Thymus (tissue), 11 donors: ENCODE measurements at regions not wholly inside any gene's neighbourhood (a gene's known extent, or its start where the extent isn't known, plus 50 kb on each side); places are given as distances from the start of the nearest gene placed in this dataset.

Source experiments
- DNase-seq, 9 donors: peaks; one replicate each; pipeline ENCODE4 v3.0.0-alpha.2; 2013; ENCODE audit warnings: low spot score in 9 of 9, low read depth in 6 of 9, missing footprints in 1 of 9
- H3K27ac ChIP-seq, 2 donors: one replicate each; pipeline ENCODE4 v1.5.1; 2013; ENCODE audit warnings: control low read depth in 1 of 2, low read depth in 1 of 2, low read length in 1 of 2, mild to moderate bottlenecking in 1 of 2, moderate library complexity in 1 of 2
- H3K27me3 ChIP-seq, 2 donors: one replicate each; pipeline ENCODE4 v1.5.1; 2013; ENCODE audit warnings: low read length in 1 of 2; ENCODE audit not compliant: control insufficient read depth in 2 of 2, insufficient read depth in 1 of 2
- H3K36me3 ChIP-seq, 2 donors: one replicate each; pipeline ENCODE4 v1.5.1; 2013; ENCODE audit warnings: low read length in 1 of 2, mild to moderate bottlenecking in 1 of 2, moderate library complexity in 1 of 2; ENCODE audit not compliant: control insufficient read depth in 2 of 2, insufficient read depth in 2 of 2
- H3K4me1 ChIP-seq, 2 donors: one replicate each; pipeline ENCODE4 v1.5.1; 2013; ENCODE audit warnings: low read length in 2 of 2; ENCODE audit not compliant: control insufficient read depth in 2 of 2, insufficient read depth in 2 of 2
- H3K4me3 ChIP-seq, 2 donors: one replicate each; pipeline ENCODE4 v1.5.1; 2013; ENCODE audit warnings: low read length in 2 of 2, control low read depth in 1 of 2, mild to moderate bottlenecking in 1 of 2
- H3K9me3 ChIP-seq, 2 donors: one replicate each; pipeline ENCODE4 v1.5.1; 2013; ENCODE audit warnings: low read length in 1 of 2, mild to moderate bottlenecking in 1 of 2; ENCODE audit not compliant: control insufficient read depth in 2 of 2, insufficient read depth in 1 of 2
- WGBS: extraction: QIAGEN DNeasy Blood & Tissue Kit; methylation state at CpG from one replicate; pipeline ENCODE4 v1.1.7; 2013; 5-methylcytosine and 5-hydroxymethylcytosine counted together
- donor health status: healthy.

DNA sequence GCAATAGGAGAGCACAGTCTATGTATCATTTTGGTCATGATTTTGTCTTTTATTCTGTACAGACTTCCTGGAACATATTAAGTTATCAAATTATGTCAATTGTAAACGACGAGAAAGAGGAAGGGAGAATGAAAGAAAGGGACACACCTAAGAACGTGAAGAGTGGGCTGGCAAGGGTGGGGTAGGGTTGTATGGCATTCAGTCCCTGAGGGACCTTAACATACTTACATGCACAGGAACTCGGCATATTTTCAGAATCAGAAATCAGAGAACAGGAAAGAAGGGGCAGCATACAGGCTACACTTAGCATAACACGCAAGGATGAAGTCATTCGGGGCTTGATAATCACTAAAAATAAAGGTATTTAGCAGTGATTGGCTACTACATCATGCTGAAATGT, 1375.0 kb upstream of the ADGRL3 start:
- Histone ChIP-seq H3K4me3 (no peak overlapping the region), H3K4me1 (no peaks in the 10 kb centered on the region), H3K9me3 (no peaks in the 10 kb centered on the region), H3K27me3 (no peaks in the 10 kb centered on the region), H3K36me3 (no peaks in the 10 kb centered on the region), H3K27ac (no peak overlapping the region)
- DNase-seq = no peak
- 91% methylated on average over 6 of the region's 6 CpGs for WGBS

DNA sequence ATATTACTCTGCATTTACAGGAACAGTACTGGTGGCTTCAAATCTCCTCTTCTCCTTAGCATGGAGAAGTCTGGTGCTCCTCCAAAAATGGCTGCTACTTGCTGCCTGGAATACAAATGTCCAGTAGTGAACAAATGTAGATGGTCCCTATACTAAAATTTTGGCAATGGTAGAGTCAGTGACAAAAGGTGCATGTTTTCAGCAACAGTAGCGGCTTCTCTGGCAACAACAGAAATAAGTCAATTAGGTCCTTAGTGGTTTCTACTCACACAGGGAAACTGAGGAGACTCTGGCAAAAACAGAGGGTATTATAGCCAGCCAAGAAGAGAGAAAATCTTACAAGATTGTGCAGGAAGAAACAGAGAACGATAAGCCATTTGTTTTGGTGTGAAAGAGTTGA, 1368.4 kb upstream of the ADGRL3 start:
- Histone ChIP-seq H3K4me1 (no peaks in the 10 kb centered on the region), H3K36me3 (no peaks in the 10 kb centered on the region)
- 49% methylated on average over 2 of the region's 2 CpGs for WGBS

GRCh38 chr4:59834943-59835342, 1365.2 kb upstream of the ADGRL3 start:
- Histone ChIP-seq H3K36me3 (no peaks in the 10 kb centered on the region), H3K27ac (no peak overlapping the region), H3K9me3 (no peaks in the 10 kb centered on the region), H3K4me1 (no peaks in the 10 kb centered on the region), H3K4me3 (no peak overlapping the region), H3K27me3 (no peaks in the 10 kb centered on the region)
- no peak for DNase-seq

More for the DNA sequence above, 1368.4 kb upstream of the ADGRL3 start:
- DNase-seq = no peak
- H3K27ac ChIP-seq = no peak overlapping the region
- no peaks in the 10 kb centered on the region for H3K27me3 ChIP-seq
- H3K4me3 ChIP-seq = no peak overlapping the region
- H3K9me3 ChIP-seq = no peaks in the 10 kb centered on the region

DNA sequence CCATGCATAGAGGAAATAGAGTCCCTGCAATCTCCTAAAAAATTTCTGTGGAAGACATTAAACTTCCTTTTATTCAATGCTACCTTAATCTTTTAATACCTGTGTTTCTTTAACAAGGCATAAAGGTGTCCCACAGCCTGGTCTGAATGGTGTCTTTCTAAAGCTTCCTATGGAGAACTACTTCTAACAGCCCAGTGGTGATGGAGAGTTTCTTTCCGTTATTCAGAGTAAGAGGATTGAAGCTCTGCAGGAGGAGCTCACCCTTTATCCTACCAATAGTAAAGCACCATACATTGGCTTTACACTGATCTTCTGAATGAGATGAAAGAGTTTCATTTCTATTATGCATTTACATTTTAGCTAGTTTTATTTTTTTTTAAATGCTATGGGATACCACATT, 1362.4 kb upstream of the ADGRL3 start:
- no peaks in the 10 kb centered on the region for H3K36me3 ChIP-seq
- DNase-seq = no peak
- no peaks in the 10 kb centered on the region for H3K9me3 ChIP-seq
- 94% methylated on average over 1 of the region's 1 CpG for WGBS
- no peak overlapping the region for H3K4me3 ChIP-seq
- H3K27me3 ChIP-seq = no peaks in the 10 kb centered on the region
- no peak overlapping the region for H3K27ac ChIP-seq
- H3K4me1 ChIP-seq = no peaks in the 10 kb centered on the region

GRCh38 chr4:59838236-59838635, 1361.9 kb upstream of the ADGRL3 start:
- Histone ChIP-seq H3K4me3 (no peak overlapping the region), H3K27ac (no peak overlapping the region), H3K27me3 (no peaks in the 10 kb centered on the region), H3K4me1 (no peaks in the 10 kb centered on the region), H3K36me3 (no peaks in the 10 kb centered on the region), H3K9me3 (no peaks in the 10 kb centered on the region)
- WGBS = 96% methylated on average over 3 of the region's 3 CpGs
- DNase-seq = no peak

DNA sequence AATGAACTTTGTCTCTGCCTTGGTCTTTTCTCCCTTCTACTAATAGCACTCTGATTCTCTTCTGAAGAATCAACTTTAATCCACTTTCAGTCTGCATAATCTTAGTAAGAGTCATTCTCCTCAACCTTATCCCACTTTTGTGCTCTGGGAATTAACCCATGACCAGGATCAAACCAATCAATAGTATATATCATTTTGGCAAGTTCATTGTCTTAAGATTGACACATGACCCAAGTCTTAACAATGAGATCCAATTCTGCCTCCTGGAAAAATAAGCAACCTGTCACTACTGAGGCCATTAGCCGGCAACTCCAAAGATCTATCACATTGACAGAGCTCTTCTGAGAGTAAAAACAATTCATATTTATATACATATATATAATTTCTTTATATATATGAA, 1358.4 kb upstream of the ADGRL3 start:
- Histone ChIP-seq H3K27me3 (no peaks in the 10 kb centered on the region), H3K4me1 (no peaks in the 10 kb centered on the region), H3K27ac (no peak overlapping the region), H3K9me3 (no peaks in the 10 kb centered on the region), H3K4me3 (no peak overlapping the region), H3K36me3 (no peaks in the 10 kb centered on the region)
- 92% methylated on average over 1 of the region's 1 CpG for WGBS
- no peak for DNase-seq

DNA sequence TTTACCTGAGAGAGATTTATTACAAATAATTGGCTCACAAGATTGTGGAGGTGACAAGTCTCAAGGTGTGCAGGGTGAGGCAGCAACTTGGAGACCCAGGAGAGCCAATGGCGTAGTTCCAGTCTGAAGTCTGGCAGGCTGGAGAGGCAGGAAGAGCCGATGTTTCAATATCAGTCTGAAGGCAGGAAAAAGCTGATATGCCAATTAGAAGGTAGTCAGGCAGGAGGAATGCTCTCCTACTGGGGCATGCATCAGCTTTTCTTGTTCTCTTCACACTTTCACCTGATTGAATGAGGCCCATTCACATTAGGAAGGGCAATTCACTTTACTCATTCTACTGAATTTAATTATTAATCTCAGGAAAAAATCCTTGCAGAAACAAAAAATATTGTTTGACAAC, 1351.7 kb upstream of the ADGRL3 start:
- Histone ChIP-seq H3K9me3 (no peaks in the 10 kb centered on the region), H3K4me1 (no peaks in the 10 kb centered on the region)
- 95% methylated on average over 2 of the region's 2 CpGs for WGBS

GRCh38 chr4:59855630-59856352, 1344.3 kb upstream of the ADGRL3 start:
- no peak overlapping the region for H3K4me3 ChIP-seq
- no peaks in the 10 kb centered on the region for H3K4me1 ChIP-seq
- H3K36me3 ChIP-seq = no peaks in the 10 kb centered on the region
- no peak overlapping the region for H3K27ac ChIP-seq
- WGBS = 97% methylated on average over 18 of the region's 18 CpGs
- H3K9me3 ChIP-seq = no peaks in the 10 kb centered on the region
- no peaks in the 10 kb centered on the region for H3K27me3 ChIP-seq
- no peak for DNase-seq

More for the DNA sequence above, 1351.7 kb upstream of the ADGRL3 start:
- H3K27me3 ChIP-seq = no peaks in the 10 kb centered on the region
- no peak overlapping the region for H3K27ac ChIP-seq
- no peak overlapping the region for H3K4me3 ChIP-seq
- no peak for DNase-seq
- H3K36me3 ChIP-seq = no peaks in the 10 kb centered on the region

GRCh38 chr4:59869056-59869455, 1331.1 kb upstream of the ADGRL3 start:
- no peaks in the 10 kb centered on the region for H3K4me1 ChIP-seq
- H3K27ac ChIP-seq = no peak overlapping the region
- H3K27me3 ChIP-seq = no peaks in the 10 kb centered on the region
- no peaks in the 10 kb centered on the region for H3K9me3 ChIP-seq
- H3K36me3 ChIP-seq = no peaks in the 10 kb centered on the region
- H3K4me3 ChIP-seq = no peak overlapping the region
- no peak for DNase-seq
- 94% methylated on average over 3 of the region's 3 CpGs for WGBS
